ENCODE measurements at regions not wholly inside any gene's neighbourhood (a gene's known extent, or its start where the extent isn't known, plus 50 kb on each side); places are given as distances from the start of the nearest gene placed in this dataset.

DNA sequence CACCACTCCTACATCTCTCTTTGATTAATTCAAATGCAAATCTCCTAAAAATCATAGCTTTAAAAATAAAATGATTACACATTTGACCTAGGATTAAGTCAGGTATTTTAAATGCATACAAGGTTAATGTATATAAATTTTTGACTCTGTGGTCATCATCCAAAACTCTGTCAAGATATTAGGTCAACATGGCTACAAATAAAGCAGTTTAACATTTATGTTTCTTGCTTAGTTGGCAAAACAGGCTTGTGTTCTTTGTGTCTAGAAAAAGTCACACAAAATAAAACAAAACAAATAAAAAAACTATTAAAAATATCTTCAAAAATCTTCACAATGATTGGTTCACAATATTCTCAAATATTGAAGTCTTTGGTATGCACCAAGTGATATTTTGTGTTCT is 473.2 kb downstream of the LRFN5 start:
- Mint-ChIP-seq H3K27me3 (ENCODE audit: low read depth) (no peaks in the 10 kb centered on the region), H3K36me3 (ENCODE audit: insufficient read depth in 2 of 2) (no peaks in the 10 kb centered on the region), H3K4me1 (ENCODE audit: low read depth) (no peaks in the 10 kb centered on the region), H3K27ac (no peak overlapping the region), H3K4me3 (no peak overlapping the region), H3K9me3 (peaks cover 7% of the 10 kb centered on the region in 2 donors)
- DNase-seq = no peak
- ATAC-seq (replicated peaks in 1 of 2) = no peak

DNA sequence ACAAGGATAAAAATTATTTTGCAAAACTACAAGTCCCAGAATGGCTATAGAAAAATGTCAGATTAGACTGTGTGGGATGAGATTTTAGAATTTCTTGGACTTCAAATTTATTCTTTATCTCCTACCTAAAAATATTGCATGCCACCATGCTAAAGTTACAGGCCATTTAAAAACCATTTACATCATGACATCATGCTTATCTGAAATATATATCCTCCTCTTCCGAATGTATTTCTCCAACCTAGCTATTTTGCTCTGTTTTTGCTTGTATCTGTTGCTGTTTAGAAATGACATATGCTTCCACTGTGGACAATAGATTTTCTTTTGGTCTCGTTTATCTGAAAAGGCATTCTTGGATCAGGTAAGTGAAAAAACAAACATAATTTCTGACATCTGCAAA is 471.7 kb downstream of the LRFN5 start:
- Mint-ChIP-seq H3K36me3 (ENCODE audit: insufficient read depth in 2 of 2) (no peaks in the 10 kb centered on the region), H3K27me3 (ENCODE audit: low read depth) (no peaks in the 10 kb centered on the region), H3K9me3 (peaks cover 7% of the 10 kb centered on the region in 2 donors), H3K4me1 (ENCODE audit: low read depth) (no peaks in the 10 kb centered on the region), H3K4me3 (no peak overlapping the region), H3K27ac (no peak overlapping the region)
- DNase-seq = no peak
- no peak for ATAC-seq (replicated peaks in 1 of 2)

DNA sequence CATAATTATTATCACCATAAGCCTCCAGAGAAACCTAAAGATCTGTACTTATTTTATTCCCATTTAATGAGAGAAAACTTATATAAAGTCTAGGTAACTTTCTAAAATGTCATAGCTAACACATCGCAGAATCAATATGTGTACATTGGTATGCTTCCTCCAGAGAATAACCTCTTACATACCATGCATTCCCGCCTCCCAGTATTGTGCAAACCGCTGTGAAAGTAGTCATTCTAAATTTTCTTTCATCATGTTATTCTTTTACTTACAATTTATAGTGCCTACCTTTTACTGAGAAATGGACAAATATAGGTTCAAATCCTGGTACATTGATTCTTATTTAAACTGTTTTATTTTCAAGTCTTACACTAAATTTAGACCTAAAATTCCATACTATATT is 463.4 kb downstream of the LRFN5 start:
- no peaks in the 10 kb centered on the region for H3K4me1 Mint-ChIP-seq (ENCODE audit: low read depth)
- H3K36me3 Mint-ChIP-seq (ENCODE audit: insufficient read depth in 2 of 2) = peaks cover 0 to 1% of the 10 kb centered on the region in 2 donors
- no peak for ATAC-seq (replicated peaks in 1 of 2)
- no peaks in the 10 kb centered on the region for H3K27me3 Mint-ChIP-seq (ENCODE audit: low read depth)
- H3K4me3 Mint-ChIP-seq = no peak overlapping the region
- no peak for DNase-seq
- peaks cover 7% of the 10 kb centered on the region in 2 donors for H3K9me3 Mint-ChIP-seq
- H3K27ac Mint-ChIP-seq = no peak overlapping the region

DNA sequence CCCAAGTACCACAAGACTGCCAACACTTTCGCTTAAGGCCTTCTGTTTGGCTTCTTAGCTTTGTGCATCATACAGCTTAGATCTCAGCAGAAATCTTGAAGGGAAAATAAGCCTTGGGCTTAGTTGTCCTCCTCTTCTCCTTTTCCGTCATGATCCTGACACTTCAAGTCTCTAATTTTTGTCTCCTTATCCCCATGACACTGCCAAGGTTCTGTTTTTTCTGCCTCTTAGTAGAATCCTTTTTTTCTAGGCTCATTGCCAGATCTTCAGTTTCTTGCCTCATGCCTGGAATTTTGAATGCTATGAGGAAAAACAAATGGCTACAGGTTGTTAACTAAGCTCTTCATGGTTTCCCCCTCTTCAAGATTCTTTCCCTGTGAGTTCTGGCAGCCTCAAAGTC is 450.4 kb downstream of the LRFN5 start:
- Mint-ChIP-seq H3K9me3 (peaks cover 2 to 5% of the 10 kb centered on the region in 2 donors), H3K27me3 (ENCODE audit: low read depth) (no peaks in the 10 kb centered on the region), H3K4me1 (ENCODE audit: low read depth) (no peaks in the 10 kb centered on the region), H3K4me3 (no peak overlapping the region), H3K36me3 (ENCODE audit: insufficient read depth in 2 of 2) (no peaks in the 10 kb centered on the region), H3K27ac (no peak overlapping the region)
- DNase-seq (no peak), ATAC-seq (replicated peaks in 1 of 2) (no peak)

DNA sequence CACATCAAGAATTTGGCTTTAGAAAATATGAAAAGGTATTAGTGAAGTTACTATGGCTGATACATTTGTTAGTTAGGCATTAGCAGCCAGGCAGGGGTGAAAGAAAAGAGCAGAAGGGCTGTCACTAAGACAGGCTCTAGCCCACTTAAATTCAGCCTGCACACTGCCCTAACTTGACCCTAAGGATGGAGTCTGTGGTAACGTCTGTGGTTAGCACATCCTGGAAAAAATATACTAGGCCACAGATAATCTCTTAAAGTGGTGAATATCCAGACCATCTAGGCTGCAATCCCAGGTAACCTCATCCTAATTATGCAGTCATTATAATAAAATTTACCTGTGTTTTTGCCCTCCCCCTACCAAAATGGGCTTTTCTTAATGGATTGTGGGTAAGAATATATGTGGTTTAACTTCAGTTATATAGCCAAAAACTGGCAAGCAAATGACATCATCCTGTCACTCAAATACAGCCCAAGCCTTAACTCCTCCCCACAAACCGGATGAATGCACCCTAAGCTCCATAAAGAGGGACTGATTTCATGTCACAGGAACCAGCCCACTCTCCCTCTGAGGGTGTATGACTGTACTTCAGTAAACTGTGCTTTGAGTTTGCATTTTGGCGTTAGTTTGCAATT is 440.9 kb downstream of the LRFN5 start:
- Mint-ChIP-seq H3K4me3 (no peak overlapping the region), H3K9me3 (peaks cover 0 to 6% of the 10 kb centered on the region in 2 donors), H3K27ac (no peak overlapping the region), H3K4me1 (ENCODE audit: low read depth) (no peaks in the 10 kb centered on the region), H3K27me3 (ENCODE audit: low read depth) (no peaks in the 10 kb centered on the region), H3K36me3 (ENCODE audit: insufficient read depth in 2 of 2) (no peaks in the 10 kb centered on the region)
- DNase-seq (no peak), ATAC-seq (replicated peaks in 1 of 2) (no peak)

DNA sequence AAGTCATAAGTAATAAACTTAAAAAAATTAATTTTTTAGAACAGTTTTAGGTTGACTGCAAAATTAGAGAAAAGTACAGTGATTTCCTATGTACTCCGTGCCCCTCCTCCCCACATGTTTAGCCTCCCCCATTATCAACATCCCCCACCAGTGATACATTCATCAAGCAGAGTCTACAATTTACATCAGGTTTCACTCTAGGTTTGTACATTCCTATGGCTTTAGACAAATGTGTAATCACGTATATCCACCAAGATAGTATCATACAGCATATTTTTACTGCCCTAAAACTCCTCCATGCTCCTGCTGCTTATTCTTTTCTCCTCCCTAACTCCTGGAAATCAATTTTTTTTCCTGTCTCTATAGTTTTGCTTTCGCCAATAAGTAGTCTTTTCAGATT is 438.7 kb downstream of the LRFN5 start:
- no peaks in the 10 kb centered on the region for H3K27me3 Mint-ChIP-seq (ENCODE audit: low read depth)
- no peaks in the 10 kb centered on the region for H3K36me3 Mint-ChIP-seq (ENCODE audit: insufficient read depth in 2 of 2)
- H3K27ac Mint-ChIP-seq = no peak overlapping the region
- ATAC-seq (replicated peaks in 1 of 2) (no peak), DNase-seq (no peak)
- no peaks in the 10 kb centered on the region for H3K4me1 Mint-ChIP-seq (ENCODE audit: low read depth)
- peaks cover 2 to 3% of the 10 kb centered on the region in 2 donors for H3K9me3 Mint-ChIP-seq
- no peak overlapping the region for H3K4me3 Mint-ChIP-seq

DNA sequence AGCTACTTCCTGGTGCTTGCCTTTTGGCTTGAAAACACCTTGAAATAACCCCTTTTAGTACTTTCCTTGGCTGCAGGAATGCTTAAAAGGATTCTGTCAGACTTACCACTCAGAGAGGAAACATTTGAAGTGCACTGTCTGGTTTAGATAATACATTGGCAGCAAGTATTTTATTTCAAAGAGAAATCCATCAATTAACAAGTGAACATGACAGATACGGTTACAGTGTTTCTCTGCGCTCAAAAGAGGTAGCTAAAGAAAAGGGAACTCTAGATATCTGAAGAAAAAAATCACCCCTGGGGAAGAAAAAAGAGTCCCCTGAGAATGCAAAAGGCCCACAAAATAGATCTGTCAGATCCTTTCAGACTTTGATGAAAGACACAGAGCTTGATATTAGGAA is 421.9 kb downstream of the LRFN5 start:
- H3K36me3 Mint-ChIP-seq (ENCODE audit: insufficient read depth in 2 of 2) = no peaks in the 10 kb centered on the region
- peaks cover 2 to 4% of the 10 kb centered on the region in 2 donors for H3K9me3 Mint-ChIP-seq
- DNase-seq = no peak
- H3K4me1 Mint-ChIP-seq (ENCODE audit: low read depth) = no peaks in the 10 kb centered on the region
- no peak overlapping the region for H3K4me3 Mint-ChIP-seq
- no peaks in the 10 kb centered on the region for H3K27me3 Mint-ChIP-seq (ENCODE audit: low read depth)
- H3K27ac Mint-ChIP-seq = no peak overlapping the region
- ATAC-seq (replicated peaks in 1 of 2) = no peak

DNA sequence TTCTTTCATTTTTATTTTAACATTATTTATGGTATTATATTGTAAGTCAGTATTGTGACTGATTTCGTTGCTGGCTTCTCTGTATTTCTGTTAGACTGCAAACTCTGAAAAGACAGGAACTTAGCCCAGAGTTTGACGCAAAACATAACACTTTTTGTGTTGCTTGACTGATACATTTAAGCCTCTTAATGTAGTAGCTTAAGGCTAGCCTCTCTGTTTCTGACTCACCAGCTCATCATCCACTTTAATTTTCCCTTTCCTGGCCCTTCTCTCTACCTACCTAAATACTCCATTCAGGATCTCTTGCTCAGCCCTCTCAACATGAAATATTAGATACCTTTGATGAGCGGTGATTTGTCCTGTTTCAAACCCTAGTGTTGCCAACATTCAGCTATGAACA is 420.6 kb downstream of the LRFN5 start:
- H3K36me3 Mint-ChIP-seq (ENCODE audit: insufficient read depth in 2 of 2) = no peaks in the 10 kb centered on the region
- H3K4me1 Mint-ChIP-seq (ENCODE audit: low read depth) = no peaks in the 10 kb centered on the region
- no peaks in the 10 kb centered on the region for H3K27me3 Mint-ChIP-seq (ENCODE audit: low read depth)

DNA sequence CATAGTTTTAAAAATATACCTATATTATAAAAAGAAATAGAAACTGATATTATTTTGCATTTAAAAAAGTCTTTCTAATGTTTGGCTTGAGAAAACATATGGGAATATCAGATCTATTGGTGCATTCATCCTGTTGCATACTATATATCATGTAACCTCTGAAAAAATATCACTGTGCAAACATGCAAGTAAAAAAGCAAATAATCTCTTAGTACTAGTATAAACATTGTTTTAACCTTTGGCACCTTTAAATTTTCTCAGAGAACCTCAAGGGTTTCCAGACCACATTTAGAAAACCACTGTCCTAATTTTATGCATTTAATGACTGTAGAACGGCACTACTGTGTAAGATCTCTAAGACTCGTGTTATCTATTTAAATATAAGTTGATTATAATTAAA is 416.8 kb downstream of the LRFN5 start:
- Mint-ChIP-seq H3K4me3 (no peak overlapping the region), H3K36me3 (ENCODE audit: insufficient read depth in 2 of 2) (no peaks in the 10 kb centered on the region), H3K4me1 (ENCODE audit: low read depth) (no peaks in the 10 kb centered on the region), H3K27ac (no peak overlapping the region), H3K27me3 (ENCODE audit: low read depth) (no peaks in the 10 kb centered on the region), H3K9me3 (peaks cover 6 to 9% of the 10 kb centered on the region in 2 donors)
- DNase-seq = no peak
- ATAC-seq (replicated peaks in 1 of 2) = no peak

More for the DNA sequence above, 420.6 kb downstream of the LRFN5 start:
- ATAC-seq (replicated peaks in 1 of 2) = no peak
- peaks cover 2 to 4% of the 10 kb centered on the region in 2 donors for H3K9me3 Mint-ChIP-seq
- DNase-seq = no peak
- no peak overlapping the region for H3K27ac Mint-ChIP-seq
- no peak overlapping the region for H3K4me3 Mint-ChIP-seq

DNA sequence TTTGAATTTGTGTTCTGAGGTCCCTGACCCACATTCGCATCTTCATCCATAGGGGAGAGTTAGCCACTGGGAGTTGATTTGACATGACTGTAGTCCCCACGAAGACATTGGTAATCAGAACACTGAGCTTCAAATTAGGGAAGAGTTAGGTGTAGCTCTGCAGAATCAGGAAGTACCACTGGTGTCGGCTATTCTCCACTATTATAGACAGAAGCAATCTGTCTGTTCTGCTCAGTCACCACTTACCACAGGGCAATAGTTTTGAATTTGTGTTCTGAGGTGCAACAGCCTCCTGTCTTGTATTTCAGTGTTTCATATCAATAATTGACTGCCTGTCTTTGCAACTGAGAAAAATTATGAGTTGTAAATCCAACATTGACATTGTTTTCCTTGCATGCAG is 407.6 kb downstream of the LRFN5 start:
- ATAC-seq (replicated peaks in 1 of 2) (no peak), DNase-seq (no peak)
- peaks cover 11 to 16% of the 10 kb centered on the region in 2 donors for H3K9me3 Mint-ChIP-seq
- H3K4me3 Mint-ChIP-seq = no peak overlapping the region
- H3K4me1 Mint-ChIP-seq (ENCODE audit: low read depth) = no peaks in the 10 kb centered on the region
- H3K27me3 Mint-ChIP-seq (ENCODE audit: low read depth) = no peaks in the 10 kb centered on the region
- H3K36me3 Mint-ChIP-seq (ENCODE audit: insufficient read depth in 2 of 2) = peaks cover 1 to 2% of the 10 kb centered on the region in 2 donors
- H3K27ac Mint-ChIP-seq = no peak overlapping the region

DNA sequence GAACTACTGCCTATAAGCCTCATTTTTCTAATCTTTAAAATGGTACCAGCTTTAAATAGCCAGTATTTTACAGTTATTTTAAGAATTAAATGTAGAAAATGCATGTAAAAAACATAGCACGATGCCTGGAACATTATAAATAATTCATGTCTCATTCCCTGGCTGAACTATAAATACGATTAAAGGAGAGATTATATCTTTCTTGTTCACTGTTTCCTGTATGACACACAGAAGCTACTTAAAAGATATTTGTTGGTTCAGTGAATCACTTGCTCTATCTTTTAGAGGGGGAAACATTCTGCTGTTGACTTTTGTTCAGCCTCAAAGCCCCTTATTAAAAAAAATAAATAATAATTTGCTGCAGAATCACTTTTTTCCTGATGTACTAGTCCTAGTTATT is 406.9 kb downstream of the LRFN5 start:
- no peaks in the 10 kb centered on the region for H3K4me1 Mint-ChIP-seq (ENCODE audit: low read depth)
- ATAC-seq (replicated peaks in 1 of 2) = no peak
- peaks cover 8 to 11% of the 10 kb centered on the region in 2 donors for H3K9me3 Mint-ChIP-seq
- H3K36me3 Mint-ChIP-seq (ENCODE audit: insufficient read depth in 2 of 2) = peaks cover 1 to 2% of the 10 kb centered on the region in 2 donors
- no peak overlapping the region for H3K27ac Mint-ChIP-seq
- no peaks in the 10 kb centered on the region for H3K27me3 Mint-ChIP-seq (ENCODE audit: low read depth)
- DNase-seq = no peak
- no peak overlapping the region for H3K4me3 Mint-ChIP-seq

DNA sequence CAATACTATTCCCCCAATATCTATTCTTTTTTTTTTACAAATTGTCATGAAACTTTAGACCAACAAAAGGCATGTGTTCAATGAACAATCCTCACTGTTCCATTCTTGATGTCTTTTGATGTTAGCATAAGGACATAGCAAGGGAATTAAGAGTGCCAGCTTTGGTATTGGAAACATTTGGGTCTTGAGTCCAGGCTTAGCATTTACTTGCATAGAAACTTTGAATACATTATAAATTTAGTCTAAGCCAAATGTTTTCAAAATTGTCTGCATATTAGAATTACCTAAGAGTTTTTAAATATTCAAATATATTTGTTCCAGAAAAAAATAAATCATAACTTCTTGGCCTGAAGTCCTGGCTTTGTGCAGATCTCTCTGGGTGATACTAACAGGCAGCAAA is 406.5 kb downstream of the LRFN5 start:
- ATAC-seq (replicated peaks in 1 of 2) = no peak
- no peak overlapping the region for H3K27ac Mint-ChIP-seq
- H3K36me3 Mint-ChIP-seq (ENCODE audit: insufficient read depth in 2 of 2) = peaks cover 1 to 2% of the 10 kb centered on the region in 2 donors
- no peaks in the 10 kb centered on the region for H3K4me1 Mint-ChIP-seq (ENCODE audit: low read depth)
- H3K4me3 Mint-ChIP-seq = no peak overlapping the region
- H3K9me3 Mint-ChIP-seq = peaks cover 9 to 11% of the 10 kb centered on the region in 2 donors
- DNase-seq = no peak
- H3K27me3 Mint-ChIP-seq (ENCODE audit: low read depth) = no peaks in the 10 kb centered on the region

DNA sequence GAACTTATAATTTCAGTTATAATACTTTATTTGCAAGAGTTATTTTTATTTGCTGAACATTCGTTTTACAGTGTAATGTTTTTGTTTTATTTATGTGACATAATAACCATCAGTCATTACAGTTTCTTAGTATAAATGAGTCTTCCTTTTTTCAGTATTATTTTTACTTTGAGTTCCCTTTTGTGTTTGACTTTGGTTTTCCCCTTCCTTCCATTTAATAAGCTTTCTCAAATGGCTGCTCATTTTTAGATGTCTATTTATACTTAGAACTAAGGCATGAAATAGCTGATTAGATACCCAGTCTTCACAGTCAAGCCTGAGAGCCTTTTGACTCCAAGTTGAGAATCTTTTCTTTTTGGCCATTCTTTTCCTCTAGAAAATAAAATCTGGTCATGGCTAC is 404.5 kb downstream of the LRFN5 start:
- Mint-ChIP-seq H3K4me3 (no peak overlapping the region), H3K27ac (no peak overlapping the region), H3K4me1 (ENCODE audit: low read depth) (no peaks in the 10 kb centered on the region), H3K9me3 (peaks cover 9 to 11% of the 10 kb centered on the region in 2 donors), H3K36me3 (ENCODE audit: insufficient read depth in 2 of 2) (peaks cover 0 to 2% of the 10 kb centered on the region in 2 donors), H3K27me3 (ENCODE audit: low read depth) (no peaks in the 10 kb centered on the region)
- DNase-seq (no peak), ATAC-seq (replicated peaks in 1 of 2) (no peak)

DNA sequence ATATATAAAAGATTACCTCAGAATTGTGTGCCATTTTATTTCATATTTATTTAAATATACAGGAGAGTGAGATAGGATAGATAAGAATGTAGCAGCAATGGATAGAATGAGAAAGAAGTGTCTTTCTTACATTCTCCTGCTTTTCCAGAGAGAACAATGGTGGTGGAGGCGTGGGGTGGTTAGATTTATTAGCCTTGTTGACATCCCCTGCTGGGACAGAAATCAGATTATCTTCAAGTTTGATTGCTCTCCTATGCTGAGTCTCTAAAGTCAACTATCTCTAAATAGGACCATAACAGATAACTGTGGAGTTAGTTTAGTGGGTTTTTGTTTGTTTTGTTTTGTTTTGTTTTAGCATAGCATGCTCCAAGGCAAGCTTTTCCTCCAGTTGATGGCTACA is 397.6 kb downstream of the LRFN5 start:
- DNase-seq (no peak), ATAC-seq (replicated peaks in 1 of 2) (no peak)
- no peaks in the 10 kb centered on the region for H3K4me1 Mint-ChIP-seq (ENCODE audit: low read depth)
- H3K27ac Mint-ChIP-seq = no peak overlapping the region
- no peaks in the 10 kb centered on the region for H3K27me3 Mint-ChIP-seq (ENCODE audit: low read depth)
- no peaks in the 10 kb centered on the region for H3K36me3 Mint-ChIP-seq (ENCODE audit: insufficient read depth in 2 of 2)
- peaks cover 0 to 2% of the 10 kb centered on the region in 2 donors for H3K9me3 Mint-ChIP-seq
- H3K4me3 Mint-ChIP-seq = no peak overlapping the region

Measured in activated T-cell treated with anti-CD3 and anti-CD28 coated beads, Interleukin-2, amount 50 U/mL, for 72 hours (primary cell).